NCI-H2196 treated with DMSO at 0.1 percent for 48 hours (cell line): ENCODE measurements at regions not wholly inside any gene's neighbourhood (a gene's known extent, or its start where the extent isn't known, plus 50 kb on each side); places are given as distances from the start of the nearest gene placed in this dataset.

ENCODE experiments used
- DNase-seq: peaks from one replicate; lab custom pipeline; 2025; ENCODE audit not compliant: unreplicated experiment; lab: John Stamatoyannopoulos, UW

DNA sequence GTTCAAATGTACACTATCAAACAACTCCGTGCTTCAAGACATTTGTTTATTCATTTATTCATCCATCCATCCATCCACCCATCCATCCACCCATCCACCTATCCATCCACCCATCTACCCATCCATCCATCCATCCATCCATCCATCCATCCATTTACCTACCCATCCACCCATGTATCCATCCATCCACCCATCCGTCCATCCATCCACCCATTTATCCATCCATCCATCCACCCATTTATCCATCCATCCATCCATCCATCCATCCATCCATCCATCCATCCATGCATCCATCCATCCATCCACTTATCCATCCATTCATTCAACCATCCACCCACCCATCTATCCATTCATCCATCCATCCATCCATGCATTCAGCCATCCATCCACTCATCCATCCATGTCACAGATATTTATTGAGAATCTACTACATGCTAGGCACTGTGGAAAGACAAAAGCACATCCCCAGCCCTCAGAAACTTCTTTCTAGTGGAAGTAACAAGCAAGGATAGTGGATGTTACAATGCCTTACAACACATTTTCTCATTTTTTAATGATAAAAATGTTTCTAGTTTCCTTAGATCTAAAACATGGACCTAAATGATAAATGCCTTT is 237.6 kb downstream of the ZNF536 start:
- no peak for DNase-seq

GRCh38 chr19:30608471-30608870 is 236.3 kb downstream of the ZNF536 start:
- DNase-seq = no peak
